Lung (tissue), 11 donors: ENCODE measurements at regions not wholly inside any gene's neighbourhood (a gene's known extent, or its start where the extent isn't known, plus 50 kb on each side); places are given as distances from the start of the nearest gene placed in this dataset.

Experiments
- ATAC-seq: fragments of 200-7000 bp; cut with Tn5 transposase; one replicate; pipeline ENCODE4 v1.9.1; 2020; ENCODE audit warnings: moderate number of reproducible peaks; ENCODE audit not compliant: insufficient read depth, low FRiP score
- DNase-seq, 3 donors: peaks; one replicate each; pipeline ENCODE4 v3.0.0-alpha.2; 2013 to 2017
- H3K27ac ChIP-seq, 2 donors: one replicate each; pipeline ENCODE4 v1.5.1; 2013; ENCODE audit warnings: mild to moderate bottlenecking in 2 of 2, moderate library complexity in 2 of 2, control low read depth in 1 of 2, inconsistent platforms in 1 of 2, low read depth in 1 of 2, low read length in 1 of 2
- H3K27me3 ChIP-seq, 3 donors: one replicate each; pipeline ENCODE4 v1.5.1; 2013; ENCODE audit warnings: low read length in 2 of 3; ENCODE audit not compliant: control insufficient read depth in 3 of 3, insufficient read depth in 3 of 3
- H3K36me3 ChIP-seq, 4 donors: one replicate each; pipeline ENCODE4 v1.5.1; 2013; ENCODE audit warnings: low read length in 4 of 4, mild to moderate bottlenecking in 1 of 4, moderate library complexity in 1 of 4; ENCODE audit not compliant: control insufficient read depth in 4 of 4, insufficient read depth in 4 of 4
- H3K4me1 ChIP-seq, 5 donors: one replicate each; pipeline ENCODE4 v1.5.1; 2013; ENCODE audit warnings: low read length in 5 of 5, mild to moderate bottlenecking in 2 of 5, moderate library complexity in 1 of 5; ENCODE audit not compliant: control insufficient read depth in 5 of 5, insufficient read depth in 5 of 5
- H3K4me3 ChIP-seq: one replicate; pipeline ENCODE4 v1.5.1; 2013; ENCODE audit warnings: mild to moderate bottlenecking, control low read depth, moderate library complexity
- H3K9ac ChIP-seq, 2 donors: one replicate each; pipeline ENCODE4 v1.5.1; 2013; ENCODE audit warnings: low read length in 2 of 2, control low read depth in 1 of 2; ENCODE audit not compliant: insufficient read depth in 1 of 2
- H3K9me3 ChIP-seq, 4 donors: one replicate each; pipeline ENCODE4 v1.5.1; 2013; ENCODE audit warnings: low read length in 3 of 4, mild to moderate bottlenecking in 1 of 4, moderate library complexity in 1 of 4; ENCODE audit not compliant: control insufficient read depth in 4 of 4, insufficient read depth in 3 of 4
- WGBS, 2 donors: extraction: QIAGEN DNeasy Blood & Tissue Kit; methylation state at CpG; one replicate each; pipeline ENCODE4 v1.1.7; 2013; 5-methylcytosine and 5-hydroxymethylcytosine counted together
- TF ChIP-seq, protein P1 (sequence below): IDR thresholded peaks from 2 replicates; pipeline ENCODE4 v1.5.1; 2012; ENCODE audit warnings: mild to moderate bottlenecking; ENCODE audit errors: control extremely low read depth, extremely low read depth
- donor health status: control.
- donor health status: control.
- donor health status: Bipolar disorder and iron deficiency.
- donor health status: healthy.
- donor health status: DM: yes; HTN: yes; CAD: no.

DNA sequence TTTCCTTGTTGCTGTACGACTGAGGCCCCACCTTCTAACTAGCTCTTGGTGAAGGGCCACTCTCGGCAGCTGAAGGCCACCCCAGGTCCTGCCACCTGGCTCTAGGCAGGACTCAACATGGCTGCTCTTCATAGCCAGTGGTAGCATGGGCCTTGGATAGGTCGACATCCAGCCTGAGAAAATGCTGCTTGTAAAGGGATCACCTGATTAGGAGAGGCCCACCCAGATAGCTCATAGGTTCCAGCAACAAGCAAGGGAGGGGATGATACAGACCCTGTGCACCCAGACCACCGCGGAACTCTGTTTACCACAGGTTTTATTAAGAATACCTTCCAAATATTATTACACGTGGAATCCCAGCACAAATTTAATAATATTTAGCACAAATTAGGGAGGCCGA lies 341.4 kb downstream of the BRD1 start:
- no peak overlapping the region for H3K27ac ChIP-seq
- TF ChIP-seq, protein P1, sequence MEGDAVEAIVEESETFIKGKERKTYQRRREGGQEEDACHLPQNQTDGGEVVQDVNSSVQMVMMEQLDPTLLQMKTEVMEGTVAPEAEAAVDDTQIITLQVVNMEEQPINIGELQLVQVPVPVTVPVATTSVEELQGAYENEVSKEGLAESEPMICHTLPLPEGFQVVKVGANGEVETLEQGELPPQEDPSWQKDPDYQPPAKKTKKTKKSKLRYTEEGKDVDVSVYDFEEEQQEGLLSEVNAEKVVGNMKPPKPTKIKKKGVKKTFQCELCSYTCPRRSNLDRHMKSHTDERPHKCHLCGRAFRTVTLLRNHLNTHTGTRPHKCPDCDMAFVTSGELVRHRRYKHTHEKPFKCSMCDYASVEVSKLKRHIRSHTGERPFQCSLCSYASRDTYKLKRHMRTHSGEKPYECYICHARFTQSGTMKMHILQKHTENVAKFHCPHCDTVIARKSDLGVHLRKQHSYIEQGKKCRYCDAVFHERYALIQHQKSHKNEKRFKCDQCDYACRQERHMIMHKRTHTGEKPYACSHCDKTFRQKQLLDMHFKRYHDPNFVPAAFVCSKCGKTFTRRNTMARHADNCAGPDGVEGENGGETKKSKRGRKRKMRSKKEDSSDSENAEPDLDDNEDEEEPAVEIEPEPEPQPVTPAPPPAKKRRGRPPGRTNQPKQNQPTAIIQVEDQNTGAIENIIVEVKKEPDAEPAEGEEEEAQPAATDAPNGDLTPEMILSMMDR: no peak

DNA sequence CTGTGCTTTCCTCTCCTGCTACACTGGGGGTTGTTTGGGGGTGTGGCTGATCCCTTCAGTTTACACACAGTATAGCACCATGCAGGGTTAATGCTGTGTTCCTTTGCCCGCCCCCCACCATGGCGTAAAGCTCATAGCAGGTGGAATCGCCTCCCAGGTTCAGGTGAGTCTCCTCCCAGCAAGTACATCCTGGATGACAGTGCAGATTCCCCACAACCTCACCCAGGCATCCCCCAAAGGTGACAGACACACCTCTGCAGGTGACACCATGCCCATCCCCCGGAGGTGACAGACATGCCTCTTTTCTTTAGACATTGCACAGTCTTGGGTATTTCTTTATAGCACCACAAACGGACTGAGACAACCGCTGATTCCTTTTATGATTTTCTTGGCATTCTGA lies 343.7 kb downstream of the BRD1 start:
- H3K27me3 ChIP-seq: peaks cover 5 to 24% (median 9%) of the 10 kb centered on the region in 3 donors
- 87 to 91% methylated on average over 6 of the region's 6 CpGs for WGBS, 2 donors
- TF ChIP-seq, protein P1: no peak

More for the DNA sequence above, 341.4 kb downstream of the BRD1 start:
- DNase-seq: no peak
- no peaks in the 10 kb centered on the region for H3K9me3 ChIP-seq
- no peak overlapping the region for H3K9ac ChIP-seq
- peaks cover 0 to 8% (median 0%) of the 10 kb centered on the region in 5 donors for H3K4me1 ChIP-seq
- H3K4me3 ChIP-seq: no peak overlapping the region
- WGBS, 2 donors: 92 to 93% methylated on average over 7 of the region's 7 CpGs
- H3K36me3 ChIP-seq: no peaks in the 10 kb centered on the region
- ATAC-seq: no peak
- peaks cover 5 to 9% (median 9%) of the 10 kb centered on the region in 3 donors for H3K27me3 ChIP-seq

DNA sequence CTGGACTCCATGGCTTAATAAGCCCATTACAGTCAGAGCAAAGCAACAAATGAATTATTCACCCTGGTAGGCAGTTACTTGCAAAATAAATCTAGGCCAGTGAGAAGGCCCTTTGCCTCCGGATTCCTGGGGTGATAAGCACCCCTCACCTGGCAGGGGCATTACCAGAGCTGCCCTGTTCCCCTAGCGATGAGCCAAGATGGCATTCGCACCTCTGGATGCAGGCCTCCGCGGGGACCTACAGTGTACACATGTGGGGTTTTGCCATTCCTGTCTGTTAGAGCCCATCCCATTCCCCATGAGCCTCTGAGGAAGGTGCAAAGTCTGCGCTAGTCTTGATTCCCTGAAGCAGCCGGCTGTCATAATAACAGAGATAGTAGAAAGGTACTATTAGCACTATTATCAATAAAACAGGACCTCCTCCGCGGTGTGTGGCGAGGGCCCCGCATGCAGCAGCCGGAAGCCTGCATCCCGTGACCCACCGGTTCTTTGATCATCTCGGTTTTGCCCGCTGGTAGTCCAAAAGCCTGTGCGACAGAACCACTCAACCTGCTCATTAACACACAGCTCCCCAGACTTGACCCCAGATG lies 344.3 kb downstream of the BRD1 start:
- peaks cover 5 to 24% (median 9%) of the 10 kb centered on the region in 3 donors for H3K27me3 ChIP-seq
- 93 to 95% methylated on average over 17 of the region's 17 CpGs for WGBS, 2 donors

More for the DNA sequence above, 343.7 kb downstream of the BRD1 start:
- H3K4me1 ChIP-seq: peaks cover 0 to 8% (median 0%) of the 10 kb centered on the region in 5 donors
- no peak overlapping the region for H3K4me3 ChIP-seq
- no peaks in the 10 kb centered on the region for H3K36me3 ChIP-seq
- H3K9ac ChIP-seq: no peak overlapping the region
- no peak for ATAC-seq
- H3K9me3 ChIP-seq: no peaks in the 10 kb centered on the region
- H3K27ac ChIP-seq: no peak overlapping the region
- no peak for DNase-seq

More for the DNA sequence above, 344.3 kb downstream of the BRD1 start:
- no peaks in the 10 kb centered on the region for H3K36me3 ChIP-seq
- H3K4me1 ChIP-seq: peaks cover 0 to 8% (median 0%) of the 10 kb centered on the region in 5 donors
- peaks cover 0 to 2% (median 0%) of the 10 kb centered on the region in 4 donors for H3K9me3 ChIP-seq
- H3K27ac ChIP-seq: no peak overlapping the region
- H3K9ac ChIP-seq: no peak overlapping the region
- no peak overlapping the region for H3K4me3 ChIP-seq
- no peak for DNase-seq
- no peak for ATAC-seq
- TF ChIP-seq, protein P1: no peak
